ENCODE measurements at regions not wholly inside any gene's neighbourhood (a gene's known extent, or its start where the extent isn't known, plus 50 kb on each side); places are given as distances from the start of the nearest gene placed in this dataset.

GRCh38 chr10:88083597-88083989 is 220.2 kb downstream of the PTEN start:
- no peak for DNase-seq (ENCODE audit: low read depth)

- DNase-seq (ENCODE audit: low read depth): no peak
Measured at GRCh38 chr10:88086187-88086960, 222.9 kb downstream of the PTEN start.

- DNase-seq (ENCODE audit: low read depth): no peak
Measured at GRCh38 chr10:88088441-88089340, 225.3 kb downstream of the PTEN start.

- no peak for DNase-seq (ENCODE audit: low read depth)
Measured at GRCh38 chr10:88089498-88089897, 226.1 kb downstream of the PTEN start.

GRCh38 chr10:88090568-88091214 is 227.3 kb downstream of the PTEN start:
- no peak for DNase-seq (ENCODE audit: low read depth)

- no peak for DNase-seq (ENCODE audit: low read depth)
Measured at GRCh38 chr10:88091490-88092061, 228.2 kb downstream of the PTEN start.

GRCh38 chr10:88092265-88092664 is 228.8 kb downstream of the PTEN start:
- DNase-seq (ENCODE audit: low read depth): no peak

- DNase-seq (ENCODE audit: low read depth): no peak
Measured at GRCh38 chr10:88092973-88093372, 229.5 kb downstream of the PTEN start.

GRCh38 chr10:88094795-88095194 is 231.4 kb downstream of the PTEN start:
- DNase-seq (ENCODE audit: low read depth): no peak

GRCh38 chr10:88095223-88095721 is 231.8 kb downstream of the PTEN start:
- DNase-seq (ENCODE audit: low read depth): no peak

GRCh38 chr10:88095778-88096431 is 232.5 kb downstream of the PTEN start:
- DNase-seq (ENCODE audit: low read depth): no peak

GRCh38 chr10:88097092-88097516 is 233.7 kb downstream of the PTEN start:
- no peak for DNase-seq (ENCODE audit: low read depth)

GRCh38 chr10:88097536-88097935 is 234.1 kb downstream of the PTEN start:
- DNase-seq (ENCODE audit: low read depth): no peak

- DNase-seq (ENCODE audit: low read depth): no peak
Measured at GRCh38 chr10:88100281-88100680, 236.9 kb downstream of the PTEN start.

- DNase-seq (ENCODE audit: low read depth): no peak
Measured at GRCh38 chr10:88101666-88102065, 238.2 kb downstream of the PTEN start.

- DNase-seq (ENCODE audit: low read depth): no peak
Measured at GRCh38 chr10:88103576-88103975, 240.2 kb downstream of the PTEN start.

GRCh38 chr10:88104223-88104622 is 240.8 kb downstream of the PTEN start:
- no peak for DNase-seq (ENCODE audit: low read depth)

GRCh38 chr10:88106366-88106765 is 242.9 kb downstream of the PTEN start:
- no peak for DNase-seq (ENCODE audit: low read depth)

- no peak for DNase-seq (ENCODE audit: low read depth)
Measured at GRCh38 chr10:88107296-88108097, 244.1 kb downstream of the PTEN start.

GRCh38 chr10:88108115-88108610 is 244.7 kb downstream of the PTEN start:
- DNase-seq (ENCODE audit: low read depth): no peak

All from HS-27A (cell line).